ENCODE measurements at regions not wholly inside any gene's neighbourhood (a gene's known extent, or its start where the extent isn't known, plus 50 kb on each side); places are given as distances from the start of the nearest gene placed in this dataset.
"Not testable (repeated sequence)": the region's sequence is repeated elsewhere in the genome, so short reads cannot be mapped to it uniquely, and the experiment has no call there.

DNA sequence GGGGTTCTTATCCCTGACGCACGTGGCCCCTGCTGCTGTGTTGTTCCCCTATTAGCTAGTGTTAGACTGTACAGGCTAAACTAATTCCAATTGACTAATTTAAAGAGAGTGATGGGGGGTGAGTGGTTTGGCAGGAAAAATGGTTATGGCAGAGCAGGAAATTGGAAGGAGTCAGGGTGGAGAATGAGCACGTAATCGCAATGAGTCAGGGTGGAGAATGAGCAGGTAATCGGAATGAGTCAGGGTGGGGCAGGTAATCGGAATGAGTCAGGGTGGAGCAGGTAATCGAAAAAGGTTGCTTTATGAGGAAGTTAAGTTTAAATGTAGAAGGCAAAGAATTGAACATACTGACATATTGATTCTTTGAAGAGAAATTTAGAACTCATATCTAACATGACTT, 1002.6 kb upstream of the HS3ST1 start:
- TF ChIP-seq CTCF (IDR thresholded peaks at IDR 0.05 in 2 of 3, conservative IDR thresholded peaks at IDR 0.05 in 1 of 3; ENCODE audit: borderline replicate concordance in 1 of 3, insufficient read depth in 1 of 3, low read depth in 2 of 3, low read length in 2 of 3); ZNF274 (IDR thresholded peaks at IDR 0.05; ENCODE audit: low read depth, low read length): not testable (repeated sequence)
- TF ChIP-seq JUND (IDR thresholded peaks at IDR 0.05) = peak; percentile 43; the same call in 1 of the 2 replicates
